Vagina (tissue), 2 donors: ENCODE measurements at regions not wholly inside any gene's neighbourhood (a gene's known extent, or its start where the extent isn't known, plus 50 kb on each side); places are given as distances from the start of the nearest gene placed in this dataset.
A peak's percentile ranks its signal among the peaks of the same experiment; 100 is the strongest.

Source experiments
- DNase-seq, 2 donors: peaks; one replicate each; pipeline ENCODE4 v3.0.0-alpha.2; 2017; ENCODE audit errors: extremely low spot score in 2 of 2
- H3K27ac ChIP-seq: fragments of 200-600 bp; sonication (generic); one replicate; pipeline ENCODE4 v1.5.1; 2019
- H3K27me3 ChIP-seq: fragments of 200-600 bp; sonication (generic); one replicate; pipeline ENCODE4 v1.5.1; 2019
- H3K36me3 ChIP-seq, 2 donors: fragments of 200-600 bp; sonication (generic); one replicate each; pipeline ENCODE4 v1.5.1; 2017 to 2019
- H3K4me1 ChIP-seq: fragments of 200-600 bp; sonication (generic); one replicate; pipeline ENCODE4 v1.5.1; 2019
- H3K4me3 ChIP-seq, 2 donors: fragments of 200-600 bp; sonication (generic); 1 replicate in 1 of 2; 2 replicates in 1 of 2; pipeline ENCODE4 v1.5.1; 2016 to 2019
- H3K9me3 ChIP-seq: fragments of 200-600 bp; sonication (generic); one replicate; pipeline ENCODE4 v1.5.1; 2019
- POLR2A ChIP-seq, 2 donors: fragments of 450-650 bp; IDR thresholded peaks; one replicate each; pipeline ENCODE4 v1.6.1; 2017; ENCODE audit warnings: antibody characterized with exemption in 2 of 2, mild to moderate bottlenecking in 2 of 2, moderate library complexity in 2 of 2
- POLR2AphosphoS5 ChIP-seq, 2 donors: sonication (generic); formaldehyde crosslinking; IDR thresholded peaks; one replicate each; pipeline ENCODE4 v1.9.0; 2017; ENCODE audit warnings: antibody characterized with exemption in 2 of 2, mild to moderate bottlenecking in 2 of 2, low read depth in 1 of 2; ENCODE audit not compliant: insufficient read depth in 1 of 2
- intact Hi-C: fragments of 100-400 bp; cut with DNase I; formaldehyde crosslinking; loops from one replicate; pipeline ENCODE4 v1.15.1; 2023
- TF ChIP-seq, protein P1 (sequence below), 3 experiments: fragments of 450-650 bp in 2 of 3; fragments of 200-600 bp in 1 of 3; sonication (generic) in 1 of 3; IDR thresholded peaks; one replicate each; pipeline ENCODE4 v1.5.1; 2017 to 2019; ENCODE audit warnings: antibody characterized with exemption in 3 of 3, mild to moderate bottlenecking in 2 of 3, moderate library complexity in 2 of 3

DNA sequence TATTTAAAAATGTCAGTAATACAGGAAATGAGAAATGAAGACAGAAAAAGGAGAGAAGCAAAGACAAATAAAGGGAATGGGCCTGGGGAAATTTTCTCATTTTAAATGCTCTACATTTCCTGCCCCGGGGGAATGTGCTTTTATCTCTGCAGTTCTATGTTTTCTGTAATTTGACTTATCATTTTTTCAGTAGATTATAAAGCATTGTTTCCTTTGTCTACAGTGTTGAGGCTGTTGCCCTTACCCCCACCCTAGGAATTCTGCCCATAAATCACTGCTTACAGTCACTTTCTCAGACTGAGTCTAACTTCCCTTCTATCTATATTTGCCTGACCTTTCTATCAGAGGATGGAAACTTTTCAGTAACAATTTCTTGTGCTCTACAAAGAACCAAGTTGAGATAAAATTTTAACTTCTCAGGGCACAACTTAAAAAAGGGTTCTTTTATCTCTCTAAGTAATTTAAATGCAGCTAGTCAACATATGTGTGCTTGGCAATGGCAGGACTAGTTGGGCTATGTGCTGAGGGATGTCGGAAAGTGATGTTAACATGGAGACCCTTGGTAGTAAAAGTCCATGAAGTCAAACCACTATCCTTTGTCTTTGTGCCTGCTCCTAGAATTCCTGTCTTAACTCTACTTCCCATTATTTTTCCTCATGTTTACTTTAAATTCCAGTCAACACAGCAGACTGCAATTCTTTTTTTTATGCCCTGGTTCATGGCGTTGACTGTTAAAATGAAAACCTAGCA lies 146.5 kb upstream of the MMADHC start:
- H3K9me3 ChIP-seq, result no peaks in the 10 kb centered on the region
- peaks cover 18% of the 10 kb centered on the region for H3K4me1 ChIP-seq
- intact Hi-C loops, result no loop called here
- no peak overlapping the region for H3K4me3 ChIP-seq
- H3K36me3 ChIP-seq, result no peaks in the 10 kb centered on the region
- no peak for DNase-seq
- no peaks in the 10 kb centered on the region for H3K27me3 ChIP-seq
- H3K27ac ChIP-seq, result no peak overlapping the region
- no peak for TF ChIP-seq POLR2AphosphoS5 (IDR thresholded peaks at IDR 0.05; ENCODE audit: insufficient read depth in 1 of 2, low read depth in 1 of 2)
- TF ChIP-seq, protein P1, sequence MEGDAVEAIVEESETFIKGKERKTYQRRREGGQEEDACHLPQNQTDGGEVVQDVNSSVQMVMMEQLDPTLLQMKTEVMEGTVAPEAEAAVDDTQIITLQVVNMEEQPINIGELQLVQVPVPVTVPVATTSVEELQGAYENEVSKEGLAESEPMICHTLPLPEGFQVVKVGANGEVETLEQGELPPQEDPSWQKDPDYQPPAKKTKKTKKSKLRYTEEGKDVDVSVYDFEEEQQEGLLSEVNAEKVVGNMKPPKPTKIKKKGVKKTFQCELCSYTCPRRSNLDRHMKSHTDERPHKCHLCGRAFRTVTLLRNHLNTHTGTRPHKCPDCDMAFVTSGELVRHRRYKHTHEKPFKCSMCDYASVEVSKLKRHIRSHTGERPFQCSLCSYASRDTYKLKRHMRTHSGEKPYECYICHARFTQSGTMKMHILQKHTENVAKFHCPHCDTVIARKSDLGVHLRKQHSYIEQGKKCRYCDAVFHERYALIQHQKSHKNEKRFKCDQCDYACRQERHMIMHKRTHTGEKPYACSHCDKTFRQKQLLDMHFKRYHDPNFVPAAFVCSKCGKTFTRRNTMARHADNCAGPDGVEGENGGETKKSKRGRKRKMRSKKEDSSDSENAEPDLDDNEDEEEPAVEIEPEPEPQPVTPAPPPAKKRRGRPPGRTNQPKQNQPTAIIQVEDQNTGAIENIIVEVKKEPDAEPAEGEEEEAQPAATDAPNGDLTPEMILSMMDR (IDR thresholded peaks at IDR 0.05), result no peak

DNA sequence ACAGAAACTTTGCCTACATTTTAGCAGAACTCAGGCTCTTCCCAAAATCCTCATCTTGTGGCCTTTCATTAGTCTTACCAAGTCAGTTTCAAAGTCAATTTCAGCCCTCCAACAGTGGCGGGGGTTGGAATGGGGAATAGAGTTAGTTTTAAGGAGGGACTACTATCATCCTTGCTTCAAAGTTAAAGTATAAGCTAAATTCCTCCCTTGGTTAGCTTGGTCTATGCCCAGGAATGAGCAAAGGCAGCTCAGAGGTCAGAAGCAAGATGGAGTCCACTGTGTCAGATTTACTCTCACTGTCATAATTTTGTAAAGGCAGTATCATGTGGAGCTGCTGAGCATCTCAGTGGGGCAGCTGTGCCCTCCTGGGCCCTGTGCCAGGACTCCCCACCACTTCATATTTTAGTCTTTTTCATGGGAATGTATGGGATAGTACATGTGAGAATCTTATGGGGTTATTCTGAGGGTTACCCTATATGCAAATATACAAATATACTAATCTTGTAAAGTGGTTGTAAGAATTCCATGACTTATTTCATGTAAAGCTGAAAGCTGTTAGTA lies 145.2 kb upstream of the MMADHC start:
- Histone ChIP-seq H3K4me3 (no peak overlapping the region), H3K27me3 (no peaks in the 10 kb centered on the region), H3K36me3 (no peaks in the 10 kb centered on the region), H3K27ac (peak overlapping the region; percentile 24), H3K4me1 (peaks cover 18% of the 10 kb centered on the region), H3K9me3 (no peaks in the 10 kb centered on the region)
- intact Hi-C loops, result no loop called here
- TF ChIP-seq, protein P1 (IDR thresholded peaks at IDR 0.05), result no peak
- no peak for TF ChIP-seq POLR2A (IDR thresholded peaks at IDR 0.05)
- no peak for TF ChIP-seq POLR2AphosphoS5 (IDR thresholded peaks at IDR 0.05; ENCODE audit: insufficient read depth in 1 of 2, low read depth in 1 of 2)
- no peak for DNase-seq

DNA sequence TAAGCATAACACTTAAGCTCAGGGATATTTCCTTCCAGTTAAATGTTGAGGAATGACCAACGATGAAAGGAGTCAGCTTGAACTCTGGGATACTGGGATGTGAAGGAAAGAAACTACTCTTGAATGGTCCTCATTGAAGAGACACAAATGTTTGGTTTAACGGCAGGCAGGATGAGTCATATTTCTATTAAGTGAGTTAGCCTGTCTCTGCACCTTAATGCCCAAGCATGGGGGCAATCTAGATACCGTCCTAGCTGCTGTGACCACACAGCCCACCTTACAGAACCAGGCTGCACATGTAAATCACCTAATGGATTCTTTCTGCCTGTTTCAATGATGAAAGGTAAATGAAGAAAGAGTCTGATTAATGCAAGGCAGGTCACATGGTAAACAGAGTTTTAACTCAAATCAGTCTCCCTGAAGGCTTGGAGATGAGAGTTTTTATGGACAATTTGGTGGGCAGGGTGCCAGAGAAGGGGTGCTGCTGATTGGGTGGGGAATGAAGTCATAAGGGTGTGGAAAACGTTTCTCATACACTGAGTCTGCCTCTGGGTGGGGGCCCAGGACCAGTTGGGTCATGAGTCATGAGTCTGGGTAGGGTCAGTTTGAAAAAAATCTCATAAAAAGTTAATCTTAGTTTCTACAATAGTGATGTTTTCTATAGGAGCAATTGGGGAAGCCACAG lies 144.6 kb upstream of the MMADHC start:
- intact Hi-C loops, result no loop called here
- H3K27me3 ChIP-seq, result no peaks in the 10 kb centered on the region
- no peak overlapping the region for H3K4me3 ChIP-seq
- no peaks in the 10 kb centered on the region for H3K9me3 ChIP-seq
- DNase-seq, result no peak
- peaks cover 18% of the 10 kb centered on the region for H3K4me1 ChIP-seq
- H3K36me3 ChIP-seq, result no peaks in the 10 kb centered on the region
- H3K27ac ChIP-seq, result peak overlapping the region; percentile 24
- TF ChIP-seq POLR2A (IDR thresholded peaks at IDR 0.05) (no peak), POLR2AphosphoS5 (IDR thresholded peaks at IDR 0.05; ENCODE audit: insufficient read depth in 1 of 2, low read depth in 1 of 2) (no peak)

DNA sequence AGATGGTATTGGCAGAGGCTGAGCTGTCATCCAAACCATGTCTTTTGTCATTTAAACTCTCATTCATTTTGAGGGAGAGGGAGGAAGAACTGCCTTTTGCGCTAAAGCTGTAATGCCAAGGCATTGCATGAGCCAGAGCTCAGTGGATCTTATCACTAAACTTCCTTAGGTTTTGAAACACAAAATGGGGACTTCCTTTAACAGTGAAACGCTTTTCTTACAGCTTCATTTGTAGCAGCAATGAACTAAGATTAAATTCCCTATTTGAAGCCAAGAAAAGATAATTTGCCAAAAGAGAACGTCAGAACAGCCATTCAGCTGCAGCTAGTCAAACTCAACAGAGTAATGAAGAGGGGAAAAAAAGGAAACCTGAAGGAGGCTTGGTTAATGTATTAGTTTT lies 143.5 kb upstream of the MMADHC start:
- H3K27ac ChIP-seq, result peak overlapping the region; percentile 20
- no peaks in the 10 kb centered on the region for H3K27me3 ChIP-seq
- H3K36me3 ChIP-seq, result no peaks in the 10 kb centered on the region
- DNase-seq, result no peak
- TF ChIP-seq, protein P1 (IDR thresholded peaks at IDR 0.05), result no peak
- TF ChIP-seq POLR2AphosphoS5 (IDR thresholded peaks at IDR 0.05; ENCODE audit: insufficient read depth in 1 of 2, low read depth in 1 of 2) (no peak), POLR2A (IDR thresholded peaks at IDR 0.05) (no peak)
- H3K4me1 ChIP-seq, result peaks cover 18% of the 10 kb centered on the region
- intact Hi-C loops, result no loop called here
- H3K4me3 ChIP-seq, result no peak overlapping the region
- H3K9me3 ChIP-seq, result no peaks in the 10 kb centered on the region

DNA sequence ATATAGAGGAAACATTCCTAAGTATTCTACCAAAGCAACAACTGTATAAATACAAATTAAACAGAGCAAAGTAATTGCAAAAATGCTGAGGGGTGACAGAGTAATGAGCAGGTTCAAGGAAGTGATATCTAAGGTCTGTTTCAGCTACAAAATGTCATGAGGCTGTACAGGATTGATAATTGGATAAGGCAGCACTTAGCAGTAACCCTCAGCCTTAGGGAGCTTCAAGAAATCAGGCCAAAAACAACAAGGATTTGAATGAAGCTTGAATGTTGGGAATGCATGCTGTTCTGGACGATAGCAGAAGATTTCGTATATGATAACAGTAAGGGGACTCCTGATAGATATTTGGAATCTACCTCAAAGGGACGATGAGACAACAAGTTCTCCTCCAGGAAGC lies 142.0 kb upstream of the MMADHC start:
- H3K27ac ChIP-seq, result no peak overlapping the region
- no peaks in the 10 kb centered on the region for H3K9me3 ChIP-seq
- H3K36me3 ChIP-seq, result no peaks in the 10 kb centered on the region
- no peak for TF ChIP-seq POLR2A (IDR thresholded peaks at IDR 0.05)
- TF ChIP-seq, protein P1 (IDR thresholded peaks at IDR 0.05), result no peak
- TF ChIP-seq POLR2AphosphoS5 (IDR thresholded peaks at IDR 0.05; ENCODE audit: insufficient read depth in 1 of 2, low read depth in 1 of 2), result no peak
- no peak overlapping the region for H3K4me3 ChIP-seq
- intact Hi-C loops, result no loop called here
- DNase-seq, result no peak
- H3K4me1 ChIP-seq, result peaks cover 28% of the 10 kb centered on the region
- H3K27me3 ChIP-seq, result no peaks in the 10 kb centered on the region
